SU-DHL-6 (cell line): ENCODE measurements at regions not wholly inside any gene's neighbourhood (a gene's known extent, or its start where the extent isn't known, plus 50 kb on each side); places are given as distances from the start of the nearest gene placed in this dataset.

Experiments used
- H2AFZ ChIP-seq: fragments of 200-600 bp; sonication (generic); 2 replicates; pipeline ENCODE4 v1.6.1; 2014; ENCODE audit warnings: low read depth, mild to moderate bottlenecking, moderate library complexity, mixed read lengths, antibody characterized with exemption, low read length; ENCODE audit not compliant: severe bottlenecking
- H3F3A ChIP-seq: fragments of 200-600 bp; shearing (Covaris generic); 2 replicates; pipeline ENCODE4 v1.6.0; 2016; ENCODE audit warnings: antibody characterized with exemption, mild to moderate bottlenecking; ENCODE audit not compliant: insufficient read depth
- H3K27ac ChIP-seq: fragments of 200-600 bp; sonication (generic); 2 replicates; pipeline ENCODE4 v1.5.1; 2016; ENCODE audit warnings: low read depth, mild to moderate bottlenecking, low read length, moderate library complexity, mixed read lengths
- H3K27me3 ChIP-seq: fragments of 200-600 bp; sonication (generic), shearing (Covaris generic); 2 replicates; pipeline ENCODE4 v1.6.0; 2014; ENCODE audit warnings: mild to moderate bottlenecking, low read length
- H3K36me3 ChIP-seq: fragments of 200-600 bp; sonication (generic); 2 replicates; pipeline ENCODE4 v1.6.1; 2014; ENCODE audit warnings: mild to moderate bottlenecking, low read length, mixed read lengths
- H3K4me2 ChIP-seq: fragments of 300-600, 200-600 bp; shearing (Covaris generic), sonication (generic); 2 replicates; pipeline ENCODE4 v1.6.0; 2014; ENCODE audit warnings: low read length, low read depth, mild to moderate bottlenecking; ENCODE audit not compliant: poor library complexity, severe bottlenecking
- H3K4me3 ChIP-seq: fragments of 200-600 bp; sonication (generic); 2 replicates; pipeline ENCODE4 v1.5.1; 2014; ENCODE audit warnings: antibody characterized with exemption, low read length, mild to moderate bottlenecking, mixed read lengths; ENCODE audit not compliant: insufficient read depth, poor library complexity, severe bottlenecking
- H3K79me2 ChIP-seq: fragments of 200-600 bp; sonication (generic); 2 replicates; pipeline ENCODE4 v1.6.1; 2014; ENCODE audit warnings: mild to moderate bottlenecking, low read length, moderate library complexity; ENCODE audit not compliant: insufficient read depth
- H3K9ac ChIP-seq: fragments of 200-600 bp; sonication (generic); 2 replicates; pipeline ENCODE4 v1.7.0; 2014; ENCODE audit warnings: mild to moderate bottlenecking, low read length
- H3K9me2 ChIP-seq: fragments of 200-600 bp; sonication (generic); replicated peaks from 2 replicates; pipeline ENCODE4 v1.6.1; 2014; ENCODE audit warnings: low read length; ENCODE audit not compliant: insufficient read depth
- H3K9me3 ChIP-seq: fragments of 200-600 bp; sonication (generic); 2 replicates; pipeline ENCODE4 v1.6.1; 2014; ENCODE audit warnings: low read length, mixed read lengths; ENCODE audit not compliant: insufficient read depth
- H4K20me1 ChIP-seq: fragments of 200-600 bp; sonication (generic); 2 replicates; pipeline ENCODE4 v1.6.1; 2014; ENCODE audit warnings: low read depth, mild to moderate bottlenecking, antibody characterized with exemption, low read length, moderate library complexity, mixed read lengths
- CTCF ChIP-seq: fragments of 200-600 bp; sonication (generic); IDR thresholded peaks from one replicate; pipeline ENCODE4 v1.5.1; 2017; ENCODE audit warnings: antibody characterized with exemption, mild to moderate bottlenecking, low read length, moderate library complexity; ENCODE audit not compliant: insufficient read depth, poor library complexity, severe bottlenecking
- EZH2phosphoT487 ChIP-seq: fragments of 200-600 bp; sonication (generic), shearing (Covaris generic); conservative IDR thresholded peaks from 2 replicates; pipeline ENCODE4 v1.6.1; 2018; ENCODE audit warnings: mild to moderate bottlenecking, antibody characterized with exemption, low read length, moderate library complexity, mixed read lengths

- H3K9ac ChIP-seq = no peak overlapping the region
- no peak overlapping the region for H3K4me3 ChIP-seq
- TF ChIP-seq EZH2phosphoT487 (no peak), CTCF (no peak)
- no peaks in the 10 kb centered on the region for H3F3A ChIP-seq
- no peaks in the 10 kb centered on the region for H3K27me3 ChIP-seq
- H4K20me1 ChIP-seq = no peaks in the 10 kb centered on the region
- H3K9me2 ChIP-seq = no peaks in the 10 kb centered on the region
- no peaks in the 10 kb centered on the region for H3K36me3 ChIP-seq
- no peak overlapping the region for H3K27ac ChIP-seq
- H3K9me3 ChIP-seq = no peaks in the 10 kb centered on the region
- H3K4me2 ChIP-seq = no peak overlapping the region
- no peak overlapping the region for H2AFZ ChIP-seq
- H3K79me2 ChIP-seq = no peaks in the 10 kb centered on the region
Observed at GRCh38 chr11:23573429-23573828, 713.2 kb upstream of the CCDC179 start.

GRCh38 chr11:23574149-23574548, 713.9 kb upstream of the CCDC179 start:
- H3K27me3 ChIP-seq = no peaks in the 10 kb centered on the region
- TF ChIP-seq EZH2phosphoT487 (no peak), CTCF (no peak)
- H3F3A ChIP-seq = no peaks in the 10 kb centered on the region
- no peaks in the 10 kb centered on the region for H3K79me2 ChIP-seq
- H3K9me3 ChIP-seq = no peaks in the 10 kb centered on the region
- no peak overlapping the region for H3K27ac ChIP-seq
- H2AFZ ChIP-seq = no peak overlapping the region
- no peak overlapping the region for H3K9ac ChIP-seq
- no peaks in the 10 kb centered on the region for H3K36me3 ChIP-seq
- H3K4me2 ChIP-seq = no peak overlapping the region
- H4K20me1 ChIP-seq = no peaks in the 10 kb centered on the region
- H3K9me2 ChIP-seq = no peaks in the 10 kb centered on the region
- H3K4me3 ChIP-seq = no peak overlapping the region

- Histone ChIP-seq H4K20me1 (no peaks in the 10 kb centered on the region), H3K9me3 (no peaks in the 10 kb centered on the region), H3K79me2 (no peaks in the 10 kb centered on the region), H3K27ac (0 out of 2 replicates have a peak overlapping the region, but pooled peaks have one; percentile 1), H3K4me2 (no peak overlapping the region), H3F3A (no peaks in the 10 kb centered on the region), H3K9me2 (no peaks in the 10 kb centered on the region), H3K36me3 (no peaks in the 10 kb centered on the region), H3K9ac (no peak overlapping the region), H3K4me3 (no peak overlapping the region), H2AFZ (no peak overlapping the region), H3K27me3 (no peaks in the 10 kb centered on the region)
- TF ChIP-seq EZH2phosphoT487 (no peak), CTCF (no peak)
Observed at GRCh38 chr11:23577296-23577695, 717.0 kb upstream of the CCDC179 start.
